GM23248 (cell line): ENCODE measurements at regions not wholly inside any gene's neighbourhood (a gene's known extent, or its start where the extent isn't known, plus 50 kb on each side); places are given as distances from the start of the nearest gene placed in this dataset.

Source experiments
- EZH2 ChIP-seq: fragments of 200-600 bp; sonication (generic); IDR thresholded peaks from 2 replicates; pipeline ENCODE4 v1.6.1; 2018; ENCODE audit warnings: antibody characterized with exemption, mild to moderate bottlenecking; ENCODE audit not compliant: insufficient read depth, poor library complexity, severe bottlenecking
- EZH2phosphoT487 ChIP-seq: fragments of 200-600 bp; sonication (generic); IDR thresholded peaks from 2 replicates; pipeline ENCODE4 v1.6.1; 2018; ENCODE audit warnings: antibody characterized with exemption, moderate library complexity, mild to moderate bottlenecking, low read depth; ENCODE audit not compliant: insufficient read depth

DNA sequence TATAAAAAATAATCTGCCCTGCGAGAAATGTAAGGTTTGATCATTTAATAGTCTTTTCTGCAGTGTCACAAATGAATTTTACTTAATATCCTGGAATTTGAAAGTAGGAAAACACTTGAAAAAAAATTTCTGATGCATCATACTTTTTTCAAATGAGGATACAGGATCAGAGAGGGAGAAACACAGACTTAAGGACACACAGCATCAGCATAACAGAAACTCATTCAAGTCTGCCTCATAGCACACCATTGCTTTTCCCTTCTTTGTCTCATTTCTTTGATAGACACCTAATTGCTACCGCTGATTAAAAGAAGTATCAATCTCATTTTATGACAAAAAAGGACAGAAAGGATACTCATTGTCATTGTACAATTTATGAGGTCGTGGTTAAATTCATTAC lies 319.0 kb downstream of the TMEM114 start:
- TF ChIP-seq EZH2 = no peak
- no peak for TF ChIP-seq EZH2phosphoT487
